Nephron (organoid): ENCODE measurements at regions not wholly inside any gene's neighbourhood (a gene's known extent, or its start where the extent isn't known, plus 50 kb on each side); places are given as distances from the start of the nearest gene placed in this dataset.
"Not testable (repeated sequence)": the region's sequence is repeated elsewhere in the genome, so short reads cannot be mapped to it uniquely, and the experiment has no call there.

Experiments
- H3K27ac Mint-ChIP-seq, 3 experiments: 2 replicates each; pipeline ENCODE4 v1.8.0; 2020; ENCODE audit warnings: mixed read lengths in 3 of 3, mild to moderate bottlenecking in 2 of 3, moderate library complexity in 1 of 3
- H3K27me3 Mint-ChIP-seq: 2 replicates; pipeline ENCODE4 v1.8.0; 2021; ENCODE audit warnings: low read depth, mild to moderate bottlenecking, moderate library complexity, mixed read lengths
- H3K36me3 Mint-ChIP-seq: 2 replicates; pipeline ENCODE4 v1.8.0; 2020; ENCODE audit warnings: low read depth, mixed read lengths
- H3K4me1 Mint-ChIP-seq: 2 replicates; pipeline ENCODE4 v1.8.0; 2020; ENCODE audit warnings: mixed read lengths
- H3K4me3 Mint-ChIP-seq, 3 experiments: 2 replicates each; pipeline ENCODE4 v1.8.0; 2020; ENCODE audit warnings: mild to moderate bottlenecking in 3 of 3, mixed read lengths in 3 of 3, moderate library complexity in 2 of 3
- H3K9me3 Mint-ChIP-seq: 2 replicates; pipeline ENCODE4 v1.8.0; 2020; ENCODE audit warnings: mixed read lengths
- CTCF ChIP-seq, 3 experiments: fragments of 200-600 bp; sonication (generic); IDR thresholded peaks; one replicate each; pipeline ENCODE4 v1.5.0; 2021; ENCODE audit warnings: antibody characterized with exemption in 3 of 3; ENCODE audit not compliant: unreplicated experiment in 3 of 3

DNA sequence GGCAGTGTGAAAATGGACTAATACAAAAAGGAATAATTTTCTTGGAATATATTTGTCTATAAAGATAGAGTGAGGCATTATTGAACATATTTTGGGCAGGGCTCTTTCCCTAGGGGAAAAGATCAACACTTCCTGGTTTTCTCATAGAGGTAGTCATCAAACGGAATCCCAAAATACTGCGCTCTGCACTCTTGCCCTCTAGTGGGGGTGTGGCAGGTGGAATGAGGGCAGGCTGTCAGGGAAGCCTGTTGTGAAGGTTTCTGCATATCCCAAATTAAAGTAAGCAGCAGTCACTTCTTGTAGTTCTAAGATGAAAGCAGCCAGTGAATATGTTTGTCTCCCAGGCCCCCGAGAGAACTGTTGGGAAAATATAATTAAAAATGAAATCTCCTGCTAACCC is 666.8 kb upstream of the TMEM132C start:
- Mint-ChIP-seq H3K27ac (no peak overlapping the region), H3K4me3 (no peak overlapping the region), H3K4me1 (no peaks in the 10 kb centered on the region), H3K36me3 (no peaks in the 10 kb centered on the region), H3K27me3 (peaks cover 5% of the 10 kb centered on the region), H3K9me3 (no peaks in the 10 kb centered on the region)
- no peak for TF ChIP-seq CTCF (IDR thresholded peaks at IDR 0.05; ENCODE audit: unreplicated experiment in 3 of 3)

DNA sequence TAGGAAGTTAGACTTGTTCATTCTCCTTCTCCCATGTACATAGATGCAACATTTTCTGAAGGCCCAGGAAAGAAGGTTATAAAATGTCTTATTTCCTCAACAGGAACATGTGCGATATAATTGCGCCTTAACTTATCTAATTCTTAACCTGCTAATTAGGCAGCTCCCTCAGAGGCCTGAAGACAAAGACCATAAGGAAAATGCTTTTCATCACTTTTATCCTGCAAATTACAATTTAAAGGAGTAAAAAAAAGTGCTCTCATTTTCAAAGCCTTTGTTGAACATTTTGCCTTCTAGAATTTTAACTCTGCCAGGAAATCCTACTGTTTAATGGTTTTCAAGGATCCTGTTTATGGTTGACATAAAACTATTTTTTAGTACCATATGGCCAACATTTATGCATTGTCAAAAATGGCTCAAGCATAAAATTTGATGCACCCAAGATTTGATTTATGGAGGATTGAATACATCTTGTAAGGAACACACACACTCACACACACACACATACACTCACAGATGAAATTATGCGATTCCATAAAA is 660.4 kb upstream of the TMEM132C start:
- Mint-ChIP-seq H3K27me3 (peaks cover 15% of the 10 kb centered on the region), H3K9me3 (peaks cover 10% of the 10 kb centered on the region), H3K27ac (no peak overlapping the region), H3K4me3 (no peak overlapping the region), H3K4me1 (no peaks in the 10 kb centered on the region), H3K36me3 (no peaks in the 10 kb centered on the region)
- TF ChIP-seq CTCF (IDR thresholded peaks at IDR 0.05; ENCODE audit: unreplicated experiment in 3 of 3) = no peak

DNA sequence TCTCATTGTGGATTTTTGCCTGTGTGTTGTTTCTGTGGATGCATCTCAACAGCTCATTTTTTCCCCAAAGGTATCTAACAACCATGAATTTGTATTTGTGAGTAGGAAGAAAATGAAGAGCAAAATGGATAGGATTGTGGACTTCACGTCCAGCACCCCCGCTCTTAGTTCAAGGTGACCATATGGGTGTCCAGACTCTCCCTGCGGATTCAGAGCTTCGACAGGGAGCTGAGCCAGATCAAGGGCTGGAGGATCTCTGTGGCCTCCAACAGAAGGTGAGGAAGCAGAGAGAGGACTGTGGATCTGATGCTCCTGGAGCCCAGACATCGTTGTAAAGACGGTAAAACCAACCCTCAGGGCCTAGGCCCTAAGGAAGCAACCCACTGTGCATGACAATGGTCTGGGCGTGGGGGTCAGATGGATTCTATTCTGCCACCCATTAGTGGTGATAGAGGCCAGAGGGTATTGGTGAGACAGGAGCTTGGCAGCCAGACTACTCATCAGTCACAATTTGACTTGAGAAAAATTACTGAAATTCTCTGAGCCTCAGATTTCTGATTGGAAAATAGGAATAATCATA is 659.7 kb upstream of the TMEM132C start:
- Mint-ChIP-seq H3K27me3 (peaks cover 15% of the 10 kb centered on the region), H3K4me3 (no peak overlapping the region), H3K36me3 (no peaks in the 10 kb centered on the region), H3K27ac (no peak overlapping the region), H3K4me1 (no peaks in the 10 kb centered on the region), H3K9me3 (peaks cover 10% of the 10 kb centered on the region)
- no peak for TF ChIP-seq CTCF (IDR thresholded peaks at IDR 0.05; ENCODE audit: unreplicated experiment in 3 of 3)

DNA sequence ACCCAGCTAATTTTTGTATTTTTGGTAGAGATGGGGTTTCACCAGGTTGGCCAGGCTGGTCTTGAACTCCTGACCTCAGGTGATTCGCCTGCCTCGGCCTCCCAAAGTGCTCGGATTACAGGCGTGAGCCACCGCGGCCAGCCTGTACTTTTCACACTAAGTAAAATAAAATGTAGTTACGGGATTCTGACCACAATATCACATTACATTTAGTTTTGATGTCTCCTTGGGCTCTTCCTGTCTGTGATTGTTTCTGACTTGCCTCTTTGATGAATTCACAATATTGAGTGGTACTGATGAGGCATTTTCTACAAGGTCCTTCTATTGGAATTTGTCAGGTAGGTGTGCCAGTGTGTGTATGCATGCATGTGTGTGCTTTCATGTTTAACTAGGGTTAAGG is 658.6 kb upstream of the TMEM132C start:
- not testable (repeated sequence) for H3K4me1 Mint-ChIP-seq, H3K4me3 Mint-ChIP-seq, H3K27ac Mint-ChIP-seq, H3K36me3 Mint-ChIP-seq
- peaks cover 14% of the 10 kb centered on the region for H3K27me3 Mint-ChIP-seq
- peaks cover 10% of the 10 kb centered on the region for H3K9me3 Mint-ChIP-seq

DNA sequence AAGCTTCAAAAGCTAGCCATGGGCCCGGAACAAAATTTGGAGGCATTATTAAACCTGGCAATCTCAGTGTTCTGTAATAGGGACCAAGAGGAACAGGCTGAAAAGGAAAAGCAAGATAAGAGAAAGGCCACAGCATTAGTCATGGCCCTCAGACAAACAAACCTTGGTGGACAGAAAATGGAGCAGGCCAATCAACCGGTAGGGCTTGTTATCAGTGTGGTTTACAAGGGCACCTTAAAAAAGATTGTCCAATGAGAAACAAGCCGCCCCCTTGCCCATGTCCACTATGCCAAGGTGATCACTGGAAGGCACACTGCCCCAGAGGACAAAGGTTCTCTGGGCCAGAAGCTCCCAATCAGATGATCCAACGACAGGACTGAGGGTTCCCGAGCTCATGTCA is 653.9 kb upstream of the TMEM132C start:
- H3K36me3 Mint-ChIP-seq = no peaks in the 10 kb centered on the region
- TF ChIP-seq CTCF (IDR thresholded peaks at IDR 0.05; ENCODE audit: unreplicated experiment in 3 of 3) = no peak
- no peak overlapping the region for H3K4me3 Mint-ChIP-seq
- peaks cover 9% of the 10 kb centered on the region for H3K27me3 Mint-ChIP-seq
- no peaks in the 10 kb centered on the region for H3K4me1 Mint-ChIP-seq
- no peak overlapping the region for H3K27ac Mint-ChIP-seq
- H3K9me3 Mint-ChIP-seq = peaks cover 3% of the 10 kb centered on the region

DNA sequence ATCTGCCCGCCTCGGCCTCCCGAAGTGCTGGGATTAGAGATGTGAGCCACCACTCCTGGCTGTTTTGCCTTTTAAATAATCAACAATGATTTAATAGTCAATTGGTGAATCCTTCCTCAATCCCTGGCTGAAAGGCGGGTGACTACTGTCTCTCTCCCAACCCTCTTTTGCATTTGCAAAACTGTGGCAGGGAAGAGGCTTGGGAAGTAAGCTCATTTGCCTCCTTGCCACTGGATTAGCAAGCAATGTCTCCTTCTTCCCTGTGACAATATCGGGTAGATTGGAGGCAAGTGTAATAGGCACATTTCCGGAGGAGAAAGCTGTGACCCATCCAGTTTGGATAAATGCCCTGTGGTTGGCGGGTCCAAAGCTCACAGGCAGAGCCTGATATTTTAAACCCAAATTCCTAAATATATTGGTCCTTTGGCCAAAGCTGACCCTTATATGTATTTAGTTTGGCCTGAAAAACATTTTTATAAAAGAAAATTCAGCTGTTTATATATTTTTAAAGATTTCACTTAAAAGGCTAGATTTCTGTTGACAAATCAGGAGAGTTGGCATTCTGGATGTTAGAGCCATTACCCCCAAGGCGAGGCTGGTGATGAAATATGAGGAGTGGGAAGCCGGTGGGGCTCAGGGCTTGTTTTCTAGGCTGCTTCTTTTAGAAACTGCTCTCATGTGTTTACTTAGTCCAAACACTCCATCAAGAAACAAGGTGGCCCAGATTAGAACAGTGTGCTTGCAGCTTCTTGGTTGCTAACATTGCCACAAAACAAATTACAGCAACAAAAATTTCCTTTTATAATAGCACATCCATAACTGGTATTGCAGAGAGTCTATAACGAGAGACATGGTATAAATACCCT is 646.9 kb upstream of the TMEM132C start:
- H3K4me3 Mint-ChIP-seq = no peak overlapping the region
- peaks cover 3% of the 10 kb centered on the region for H3K4me1 Mint-ChIP-seq
- no peak for TF ChIP-seq CTCF (IDR thresholded peaks at IDR 0.05; ENCODE audit: unreplicated experiment in 3 of 3)
- no peak overlapping the region for H3K27ac Mint-ChIP-seq
- no peaks in the 10 kb centered on the region for H3K9me3 Mint-ChIP-seq
- peaks cover 10% of the 10 kb centered on the region for H3K27me3 Mint-ChIP-seq
- H3K36me3 Mint-ChIP-seq = no peaks in the 10 kb centered on the region
